K562 (cell line): ENCODE measurements at regions not wholly inside any gene's neighbourhood (a gene's known extent, or its start where the extent isn't known, plus 50 kb on each side); places are given as distances from the start of the nearest gene placed in this dataset.

Source experiments
- ATAC-seq: fragments of 200-7000 bp; cut with Tn5 transposase; 3 replicates; pipeline ENCODE4 v1.9.1; 2020; ENCODE audit warnings: moderate library complexity
- BruUV-seq: library from RNA; stranded (reverse); fragments of 400-500 nt; replicated peaks from 2 replicates; lab custom pipeline; 2021; lab: Mats Ljungman, UMichigan
- CTCF ChIA-PET: fragments of 300-600 bp; formaldehyde crosslinking; extraction: SDS; loops from one replicate; lab custom pipeline; 2021; ENCODE audit warnings: low intra/inter-chr PET ratio; lab: Yijun Ruan, JAX
- POLR2A ChIA-PET: fragments of 300-600, 350-650 bp; sonication (Branson Sonifier 250); formaldehyde crosslinking; extraction: SDS; loops from one replicate; lab custom pipeline; 2021; ENCODE audit warnings: antibody characterized with exemption, inconsistent platforms; lab: Yijun Ruan, JAX
- DNase-seq, 4 experiments: peaks; one replicate each; pipeline versions ENCODE4 v3.0.0 to v3.0.0-alpha.2; 2011 to 2018; ENCODE audit warnings: low spot score in 3 of 4, mixed read lengths in 3 of 4; ENCODE audit errors: extremely low read depth in 1 of 4
- FAIRE-seq: peaks from 2 replicates; lab custom pipeline; 2011; peaks lifted over from hg19 to GRCh38; lab: Jason Lieb, UNC
- H2AFZ ChIP-seq: 2 replicates; pipeline ENCODE4 v1.6.0; 2011; ENCODE audit warnings: low read depth, low read length, control low read depth, inconsistent platforms
- H3K27ac ChIP-seq: fragments of 200-600 bp; 3 replicates; pipeline ENCODE4 v1.8.0; 2011; ENCODE audit warnings: low read depth, mild to moderate bottlenecking, control low read depth, inconsistent platforms, low read length, moderate library complexity, mixed read lengths; ENCODE audit errors: extremely low read depth
- H3K27me3 ChIP-seq, 2 experiments: fragments of 300-600 bp in 1 of 2; 2 replicates in 1 of 2; 3 replicates in 1 of 2; pipeline versions ENCODE4 v1.6.0 to v1.8.0; 2011; ENCODE audit warnings: inconsistent platforms in 2 of 2, low read length in 2 of 2, mild to moderate bottlenecking in 1 of 2, mixed read lengths in 1 of 2, moderate library complexity in 1 of 2; ENCODE audit not compliant: control insufficient read depth in 2 of 2, insufficient read depth in 2 of 2
- H3K36me3 ChIP-seq: fragments of 300-600 bp; 3 replicates; pipeline ENCODE4 v1.8.0; 2011; ENCODE audit warnings: mild to moderate bottlenecking, low read length, inconsistent platforms; ENCODE audit not compliant: control insufficient read depth, insufficient read depth
- H3K4me1 ChIP-seq, 2 experiments: fragments of 200-600 bp in 1 of 2; replicated peaks in 1 of 2; 2 replicates in 1 of 2; 3 replicates in 1 of 2; pipeline versions ENCODE4 v1.5.1 to v1.8.0; 2011; ENCODE audit warnings: inconsistent platforms in 2 of 2, low read length in 2 of 2, mild to moderate bottlenecking in 1 of 2, mixed read lengths in 1 of 2, moderate library complexity in 1 of 2; ENCODE audit not compliant: control insufficient read depth in 2 of 2, insufficient read depth in 2 of 2
- H3K4me2 ChIP-seq: 2 replicates; pipeline ENCODE4 v1.6.1; 2011; ENCODE audit warnings: low read length, control low read depth, inconsistent platforms, mixed read lengths; ENCODE audit not compliant: insufficient read depth
- H3K4me3 ChIP-seq: fragments of 200-600 bp; sonication (generic), shearing (Covaris generic); 2 replicates; pipeline ENCODE4 v1.5.1; 2016; ENCODE audit warnings: control low read depth, inconsistent platforms
- H3K79me2 ChIP-seq: fragments of 200-600 bp; 3 replicates; pipeline ENCODE4 v1.8.0; 2011; ENCODE audit warnings: low read length, inconsistent platforms; ENCODE audit not compliant: control insufficient read depth, insufficient read depth
- H3K9ac ChIP-seq, 2 experiments: 2 replicates each; pipeline versions ENCODE4 v1.6.0 to v1.6.1; 2011; ENCODE audit warnings: low read depth in 2 of 2, low read length in 2 of 2, control low read depth in 1 of 2, inconsistent platforms in 1 of 2, mild to moderate bottlenecking in 1 of 2, mixed read lengths in 1 of 2; ENCODE audit not compliant: insufficient read depth in 1 of 2
- H3K9me1 ChIP-seq: one replicate; pipeline ENCODE4 v1.6.0; 2011; ENCODE audit warnings: inconsistent platforms, mild to moderate bottlenecking, low read length, moderate library complexity; ENCODE audit not compliant: control insufficient read depth, insufficient read depth
- H3K9me3 ChIP-seq: replicated peaks from 2 replicates; pipeline ENCODE4 v1.5.1; 2011; ENCODE audit warnings: low read depth, low read length, inconsistent platforms; ENCODE audit not compliant: control insufficient read depth, insufficient read depth
- H4K20me1 ChIP-seq: replicated peaks from 2 replicates; pipeline ENCODE4 v1.6.1; 2011; ENCODE audit warnings: low read length, inconsistent platforms, mixed read lengths; ENCODE audit not compliant: control insufficient read depth, insufficient read depth
- ARNT ChIP-seq, 2 experiments: fragments of 450-650 bp; IDR thresholded peaks; 2 replicates each; pipeline ENCODE4 v1.6.1; 2016; ENCODE audit warnings: mild to moderate bottlenecking in 1 of 2
- CC2D1A ChIP-seq: fragments of 450-650 bp; IDR thresholded peaks from 2 replicates; pipeline ENCODE4 v1.6.1; 2017; ENCODE audit warnings: mild to moderate bottlenecking
- ELF2 ChIP-seq: fragments of 250-450 bp; sonication (Bioruptor Pico); IDR thresholded peaks from 2 replicates; pipeline ENCODE4 v1.5.0; 2021; ENCODE audit warnings: mild to moderate bottlenecking
- FUS ChIP-seq: fragments of 200-400 bp; formaldehyde crosslinking; optimal IDR thresholded peaks from 2 replicates; pipeline ENCODE3; 2017; ENCODE audit warnings: low read depth, low read length
- HES1 ChIP-seq: fragments of 450-650 bp; IDR thresholded peaks from 2 replicates; pipeline ENCODE4 v1.6.1; 2016; ENCODE audit warnings: low read depth, mild to moderate bottlenecking, moderate library complexity
- IFI16 ChIP-seq: fragments of 250-450 bp; sonication (Bioruptor Pico); IDR thresholded peaks from 2 replicates; pipeline ENCODE4 v2.1.2; 2022; ENCODE audit warnings: mild to moderate bottlenecking, inconsistent platforms
- MAFG ChIP-seq: fragments of 450-650 bp; conservative IDR thresholded peaks from 2 replicates; pipeline ENCODE4 v1.6.1; 2016; ENCODE audit warnings: missing genetic modification characterization, missing compliant biosample characterization
- NFXL1 ChIP-seq: fragments of 450-650 bp; formaldehyde crosslinking; IDR thresholded peaks from 2 replicates; pipeline ENCODE4 v1.4.0; 2021; ENCODE audit warnings: mild to moderate bottlenecking
- ZNF174 ChIP-seq: fragments of 250-450 bp; sonication (Bioruptor Pico); IDR thresholded peaks from 2 replicates; pipeline ENCODE4 v1.4.0; 2020; ENCODE audit warnings: mild to moderate bottlenecking
- ZNF282 ChIP-seq: sonication (generic); formaldehyde crosslinking; IDR thresholded peaks from 2 replicates; pipeline ENCODE4 v1.8.1; 2023; ENCODE audit warnings: missing genetic modification reagents
- ZNF3 ChIP-seq: fragments of 250-450 bp; sonication (Bioruptor Pico); IDR thresholded peaks from 2 replicates; pipeline ENCODE4 v1.5.0; 2021; ENCODE audit warnings: mild to moderate bottlenecking, moderate library complexity
- WGBS: fragments of 100-300 bp; shearing (Covaris generic); methylation state at CpG from one replicate; pipeline ENCODE4 v1.1.6; 2016; ENCODE audit warnings: low coverage, mixed read lengths; ENCODE audit not compliant: insufficient coverage; ENCODE audit errors: missing lambda C conversion rate; 5-methylcytosine and 5-hydroxymethylcytosine counted together
- in situ Hi-C: fragments of 300-500 bp; cut with MboI; formaldehyde crosslinking; loops from 4 replicates; pipeline ENCODE4 v1.15.0; 2018; ENCODE audit warnings: inconsistent platforms, mixed read lengths
- intact Hi-C: fragments of 100-400 bp; cut with micrococcal nuclease; formaldehyde crosslinking; loops from 2 replicates; pipeline ENCODE4 v1.14.2; 2022

GRCh38 chr17:52546493-52546892, 388.0 kb upstream of the CA10 start:
- in situ Hi-C loops, result no loop called here
- no peaks in the 10 kb centered on the region for H4K20me1 ChIP-seq
- ChIA-PET CTCF (no interaction called here), POLR2A (interaction anchor here (0.7 kb wide), 1 partner anchor 13 kb away, joined by 3 read pairs; no protein-coding TSS in a partner anchor)
- 0% methylated on average over 3 of the region's 3 CpGs for WGBS
- no peak overlapping the region for H2AFZ ChIP-seq
- no peak overlapping the region for H3K27ac ChIP-seq
- no peaks in the 10 kb centered on the region for H3K9me1 ChIP-seq
- no peak for TF ChIP-seq ZNF174 (CRISPR knock-in tag)
- no peak for TF ChIP-seq FUS
- no peak for TF ChIP-seq ZNF282 (CRISPR knock-in tag)
- TF ChIP-seq ELF2 (CRISPR knock-in tag), result no peak
- TF ChIP-seq NFXL1 (CRISPR knock-in tag), result no peak
- TF ChIP-seq ARNT (IDR thresholded peaks at IDR 0.05), result no peak
- FAIRE-seq, result no peak
- no peak for ATAC-seq
- no peaks in the 10 kb centered on the region for H3K36me3 ChIP-seq
- no peaks in the 10 kb centered on the region for H3K79me2 ChIP-seq
- H3K4me2 ChIP-seq, result no peak overlapping the region
- H3K9me3 ChIP-seq, result 0 out of 2 replicates have a peak, but pooled peaks cover 5% of the 10 kb centered on the region
- H3K27me3 ChIP-seq, result no peaks in the 10 kb centered on the region
- H3K4me1 ChIP-seq, result no peaks in the 10 kb centered on the region
- no peak overlapping the region for H3K9ac ChIP-seq
- intact Hi-C loops, result no loop called here
- BruUV-seq, result no TSS peak
- no peak overlapping the region for H3K4me3 ChIP-seq
- DNase-seq, result no peak

GRCh38 chr17:52537421-52537820, 378.9 kb upstream of the CA10 start:
- H3K9me3 ChIP-seq, result 0 out of 2 replicates have a peak, but pooled peaks cover 2% of the 10 kb centered on the region
- DNase-seq (no peak), FAIRE-seq (no peak), ATAC-seq (no peak)
- intact Hi-C loops, result no loop called here
- H3K9ac ChIP-seq, result no peak overlapping the region
- no peak overlapping the region for H3K4me3 ChIP-seq
- no peaks in the 10 kb centered on the region for H4K20me1 ChIP-seq
- no peaks in the 10 kb centered on the region for H3K27me3 ChIP-seq
- TF ChIP-seq ZNF3 (no peak), HES1 (no peak), IFI16 (no peak), MAFG (no peak), CC2D1A (no peak)
- H3K4me1 ChIP-seq, result no peaks in the 10 kb centered on the region
- H3K9me1 ChIP-seq, result no peaks in the 10 kb centered on the region
- ChIA-PET POLR2A (no interaction called here), CTCF (no interaction called here)
- 0% methylated on average over 1 of the region's 1 CpG for WGBS
- H3K27ac ChIP-seq, result no peak overlapping the region
- H3K36me3 ChIP-seq, result no peaks in the 10 kb centered on the region
- no peaks in the 10 kb centered on the region for H3K79me2 ChIP-seq
- no peak overlapping the region for H2AFZ ChIP-seq
- no peak overlapping the region for H3K4me2 ChIP-seq
- BruUV-seq, result no TSS peak
- in situ Hi-C loops, result no loop called here
